ENCODE measurements at regions not wholly inside any gene's neighbourhood (a gene's known extent, or its start where the extent isn't known, plus 50 kb on each side); places are given as distances from the start of the nearest gene placed in this dataset.
"Not testable (repeated sequence)": the region's sequence is repeated elsewhere in the genome, so short reads cannot be mapped to it uniquely, and the experiment has no call there.

DNA sequence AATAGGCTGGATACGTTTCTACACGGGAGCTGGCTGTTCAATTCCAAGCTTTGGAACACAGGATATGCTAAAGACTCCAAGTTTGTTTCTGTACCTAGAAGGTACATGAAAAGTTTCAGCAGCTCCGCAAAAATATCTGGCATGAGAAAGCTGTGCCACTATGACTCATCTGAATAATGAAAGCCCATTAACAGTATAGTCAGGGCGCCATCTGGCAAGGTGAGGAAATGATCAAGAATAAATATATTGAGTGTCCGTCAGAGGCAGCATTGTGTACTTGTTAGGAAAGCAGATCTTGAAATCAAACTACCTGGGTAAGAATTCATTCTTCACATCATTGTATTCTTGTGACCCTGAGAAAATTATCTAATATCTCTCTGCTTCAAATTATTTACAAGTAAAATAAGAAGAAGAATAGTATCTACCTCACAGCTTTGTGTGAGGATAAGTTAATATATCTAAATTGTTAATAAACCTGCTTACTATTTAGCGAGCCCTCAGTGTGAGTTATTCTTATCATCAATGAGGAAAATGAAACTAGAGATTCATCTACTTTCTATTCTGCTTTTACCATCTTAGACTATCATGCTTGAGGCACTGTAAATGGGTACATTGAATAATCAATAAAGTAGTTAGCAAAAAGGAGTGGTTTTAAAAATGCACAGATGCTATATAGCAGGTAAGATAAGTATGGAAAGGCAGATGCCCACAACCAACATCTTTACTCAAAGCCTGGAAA, 53.5 kb downstream of the FSCB start:
- no peak for DNase-seq (ENCODE audit: low spot score)

GRCh38 chr14:44450232-44450631, 56.9 kb downstream of the FSCB start:
- not testable (repeated sequence) for DNase-seq (ENCODE audit: low spot score)

DNA sequence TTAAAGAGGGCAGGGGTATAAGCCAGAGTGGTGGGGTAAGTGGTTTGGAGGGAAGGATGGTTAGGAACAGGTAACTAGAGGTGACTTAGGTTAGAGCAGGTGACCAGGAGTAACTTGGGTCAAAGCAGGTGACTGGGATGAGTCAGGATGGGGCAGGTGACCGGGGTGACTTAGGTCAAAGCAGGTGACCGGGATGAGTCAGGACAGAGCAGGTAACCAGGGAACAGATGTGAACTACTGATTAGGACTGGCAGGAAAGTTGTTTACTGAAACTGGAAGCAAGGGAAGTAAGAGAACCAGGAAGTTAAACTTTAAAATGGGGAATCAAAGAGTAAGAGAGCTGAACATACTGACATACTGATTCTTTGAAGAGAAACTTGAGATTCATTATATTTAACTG, 57.4 kb downstream of the FSCB start:
- DNase-seq (ENCODE audit: low spot score), result no peak

GRCh38 chr14:44448951-44449358, 58.1 kb downstream of the FSCB start:
- no peak for DNase-seq (ENCODE audit: low spot score)

GRCh38 chr14:44446965-44447364, 60.1 kb downstream of the FSCB start:
- no peak for DNase-seq (ENCODE audit: low spot score)

- DNase-seq (ENCODE audit: low spot score), result no peak
These were observed 62.6 kb downstream of the FSCB start for GRCh38 chr14:44444454-44444853.

GRCh38 chr14:44438936-44439335, 68.1 kb downstream of the FSCB start:
- DNase-seq (ENCODE audit: low spot score), result no peak

DNA sequence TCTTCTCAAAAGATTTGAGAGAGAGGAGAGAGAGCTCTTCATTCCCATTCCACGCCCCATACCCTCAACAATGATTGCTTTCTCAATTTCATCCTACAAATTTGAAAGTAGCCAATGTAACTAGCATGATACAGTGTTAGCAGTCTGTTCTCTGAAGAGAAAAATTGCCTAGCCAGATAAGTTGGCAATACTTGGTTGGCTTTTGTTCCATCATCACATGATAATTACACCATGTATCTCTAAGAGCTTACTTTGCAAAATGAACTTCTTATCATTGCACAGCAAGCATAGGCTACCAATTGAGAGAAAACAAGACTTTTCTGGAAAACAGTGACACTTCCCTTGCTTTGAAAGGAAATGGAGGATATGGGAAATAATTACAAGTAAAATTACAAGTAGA, 68.9 kb downstream of the FSCB start:
- no peak for DNase-seq (ENCODE audit: low spot score)

- no peak for DNase-seq (ENCODE audit: low spot score)
These were observed 70.6 kb downstream of the FSCB start for GRCh38 chr14:44436458-44436857.

- no peak for DNase-seq (ENCODE audit: low spot score)
These were observed 78.7 kb downstream of the FSCB start for GRCh38 chr14:44428231-44428945.

DNA sequence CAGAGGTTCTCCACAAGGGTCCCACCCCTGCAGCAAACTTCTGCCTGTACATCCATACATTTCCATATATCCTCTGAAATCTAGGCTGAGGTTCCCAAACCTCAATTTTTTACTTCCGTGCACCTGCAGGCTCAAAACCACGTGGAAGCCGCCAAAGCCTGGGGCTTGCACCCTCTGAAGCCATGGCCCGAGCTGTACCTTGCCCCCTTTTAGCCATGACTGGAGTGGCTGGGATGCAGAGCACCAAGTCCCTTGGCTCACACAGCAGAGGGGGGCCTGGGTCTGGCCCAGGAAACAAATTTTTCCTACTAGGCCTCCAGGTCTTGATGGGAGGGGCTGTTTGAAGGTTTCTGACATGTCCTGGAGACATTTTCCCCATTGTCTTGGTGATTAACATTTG, 84.4 kb downstream of the FSCB start:
- no peak for DNase-seq (ENCODE audit: low spot score)

DNA sequence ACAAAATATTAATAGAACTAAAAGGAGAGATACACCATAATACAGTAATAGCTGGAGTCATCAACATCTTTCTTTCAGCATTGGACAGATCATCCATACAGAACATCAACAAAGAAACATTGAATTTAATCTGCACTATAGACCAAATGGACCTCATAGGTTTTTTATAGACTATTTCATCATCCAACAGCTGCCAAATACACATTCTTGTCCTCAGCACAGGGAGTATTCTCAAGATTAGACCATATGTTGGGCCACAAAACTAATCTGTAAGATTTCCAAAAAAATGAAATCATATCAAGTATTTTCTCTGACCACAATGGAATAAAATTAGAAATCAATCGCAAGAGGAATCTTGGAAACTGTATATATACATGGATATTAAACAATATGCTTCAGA, 86.9 kb downstream of the FSCB start:
- DNase-seq (ENCODE audit: low spot score), result no peak

- DNase-seq (ENCODE audit: low spot score), result no peak
These were observed 88.2 kb downstream of the FSCB start for GRCh38 chr14:44418856-44419255.

- no peak for DNase-seq (ENCODE audit: low spot score)
These were observed 89.3 kb downstream of the FSCB start for GRCh38 chr14:44417809-44418208.

GRCh38 chr14:44414646-44415045, 92.4 kb downstream of the FSCB start:
- no peak for DNase-seq (ENCODE audit: low spot score)

GRCh38 chr14:44412858-44413569, 94.1 kb downstream of the FSCB start:
- no peak for DNase-seq (ENCODE audit: low spot score)

DNA sequence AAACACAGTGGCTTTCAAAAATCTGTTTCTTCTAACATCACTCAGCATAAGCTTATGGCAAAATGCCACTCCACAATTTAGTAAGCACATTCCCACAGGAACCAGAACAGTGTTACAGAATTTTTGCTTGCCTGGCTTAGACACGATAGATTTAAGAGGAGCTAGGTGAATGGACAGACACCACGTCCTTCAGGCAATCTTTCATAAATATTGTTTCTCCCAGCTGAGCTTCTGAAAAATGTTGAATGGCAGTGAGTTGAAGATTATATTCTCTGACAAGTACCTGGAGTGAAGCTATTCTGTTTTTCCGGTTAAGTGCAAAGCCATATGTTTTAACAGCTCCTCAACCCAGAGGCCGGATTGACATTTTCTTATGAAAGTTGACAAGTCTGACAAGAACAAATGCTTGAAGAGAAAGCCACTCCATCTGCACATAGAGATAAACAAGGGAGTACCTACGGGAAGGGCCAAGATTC, 102.0 kb downstream of the FSCB start:
- no peak for DNase-seq (ENCODE audit: low spot score)

DNA sequence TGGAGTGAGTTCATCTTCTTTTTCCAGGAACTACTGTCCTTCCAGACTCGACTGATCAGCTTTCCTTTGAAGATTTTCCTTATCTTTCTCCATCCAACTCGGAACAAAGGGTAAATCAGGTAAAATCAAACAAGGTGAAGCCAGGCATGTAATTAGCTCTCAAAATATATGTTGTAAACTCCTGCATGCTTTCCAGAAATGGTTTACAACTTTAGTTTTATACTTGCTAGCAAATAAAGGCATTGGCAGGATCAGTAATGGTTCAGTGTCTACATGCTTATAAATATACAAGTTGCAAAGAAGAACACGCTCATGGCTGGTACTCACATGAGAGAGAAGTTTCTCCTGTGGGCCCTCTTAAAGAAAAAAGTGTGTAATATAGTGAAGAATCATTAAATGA, 102.5 kb downstream of the FSCB start:
- DNase-seq (ENCODE audit: low spot score), result no peak

GRCh38 chr14:44404036-44404435, 103.0 kb downstream of the FSCB start:
- peak; percentile 18 for DNase-seq (ENCODE audit: low spot score)

- DNase-seq (ENCODE audit: low spot score), result no peak
These were observed 103.9 kb downstream of the FSCB start for GRCh38 chr14:44403193-44403592.

DNA sequence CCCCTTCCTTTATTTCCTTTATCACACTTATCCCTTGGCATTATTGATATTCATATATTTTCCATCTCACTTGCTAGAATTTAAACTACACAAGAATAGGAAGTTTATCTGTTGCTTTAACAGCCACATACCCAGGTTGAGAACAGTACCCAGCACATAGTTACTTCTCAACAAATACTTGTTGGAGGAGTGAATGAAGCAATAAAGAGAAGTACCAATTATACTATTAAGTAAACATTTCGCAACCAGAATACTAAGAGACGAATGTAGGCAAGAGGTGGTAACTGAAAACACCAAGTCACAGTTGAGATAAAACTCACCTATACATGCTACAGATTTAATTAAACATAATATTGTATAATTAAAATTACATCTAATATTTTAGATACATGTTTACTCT, 110.9 kb downstream of the FSCB start:
- DNase-seq (ENCODE audit: low spot score), result no peak

DNA sequence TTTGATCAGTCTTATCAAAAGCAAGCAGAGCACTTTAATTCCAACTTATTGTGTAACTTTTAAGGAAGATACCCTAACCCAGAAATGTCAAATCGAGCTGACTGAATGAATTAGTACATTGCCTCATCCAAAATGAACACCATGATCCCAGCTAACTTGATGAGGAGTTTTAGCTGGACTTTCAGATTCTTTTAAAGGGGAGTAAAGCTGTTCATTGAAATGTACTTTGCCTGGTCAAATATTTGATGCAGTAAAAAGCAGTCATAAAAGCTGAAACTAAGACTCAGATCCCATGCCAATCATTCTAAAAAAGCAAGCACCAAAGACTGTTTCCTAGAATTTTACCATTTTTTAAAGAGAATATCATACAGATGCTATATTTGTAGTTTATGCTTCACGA, 114.1 kb downstream of the FSCB start:
- DNase-seq (ENCODE audit: low spot score), result no peak

DNA sequence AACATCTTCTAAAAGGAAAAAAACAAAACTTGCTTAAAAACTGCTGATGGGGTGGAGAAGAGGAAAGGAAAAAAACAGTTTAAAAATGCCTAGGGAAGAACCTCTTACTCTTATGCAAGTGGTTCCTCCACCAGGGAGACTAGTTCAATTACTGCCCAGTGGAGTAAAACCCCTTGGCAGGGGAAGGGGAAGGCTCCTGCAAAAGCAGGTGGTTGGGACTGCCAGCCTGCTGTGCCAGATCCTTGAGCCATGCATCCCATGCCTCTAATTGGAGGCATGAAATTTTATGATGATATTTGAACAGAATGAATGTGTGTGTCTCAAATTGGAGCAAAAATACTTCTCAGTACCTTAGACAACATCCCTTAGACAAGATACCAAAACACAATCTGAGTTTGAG, 118.8 kb downstream of the FSCB start:
- no peak for DNase-seq (ENCODE audit: low spot score)
